SK-N-MC (cell line): ENCODE measurements at regions not wholly inside any gene's neighbourhood (a gene's known extent, or its start where the extent isn't known, plus 50 kb on each side); places are given as distances from the start of the nearest gene placed in this dataset.

ENCODE experiments used
- DNase-seq: peaks from one replicate; pipeline ENCODE4 v3.0.0-alpha.2; 2011; ENCODE audit warnings: low read depth, low spot score
- H3K27ac ChIP-seq: fragments of 200-600 bp; sonication (generic); 2 replicates; pipeline ENCODE4 v1.5.1; 2016; ENCODE audit warnings: mixed run types
- H3K36me3 ChIP-seq: fragments of 200-600 bp; sonication (generic); 2 replicates; pipeline ENCODE4 v1.6.1; 2017; ENCODE audit warnings: antibody characterized with exemption, low read length, mixed read lengths; ENCODE audit not compliant: insufficient read depth
- H3K4me3 ChIP-seq: fragments of 200-600 bp; sonication (generic); 2 replicates; pipeline ENCODE4 v1.5.1; 2016
- H3K9ac ChIP-seq: fragments of 200-600 bp; sonication (generic); 2 replicates; pipeline ENCODE4 v1.8.0; 2017; ENCODE audit warnings: mixed run types, mixed read lengths; ENCODE audit not compliant: insufficient read length
- H3K9me3 ChIP-seq: fragments of 200-600 bp; sonication (generic); 2 replicates; pipeline ENCODE4 v1.6.1; 2017; ENCODE audit warnings: low read depth, mild to moderate bottlenecking, antibody characterized with exemption, low read length, moderate library complexity, mixed read lengths
- EZH2 ChIP-seq: fragments of 200-600 bp; sonication (generic); IDR thresholded peaks from one replicate; pipeline ENCODE4 v1.6.1; 2017; ENCODE audit warnings: antibody characterized with exemption
- FOXP2 ChIP-seq: optimal IDR thresholded peaks from 2 replicates; pipeline ENCODE3; 2011; ENCODE audit warnings: mild to moderate bottlenecking, moderate library complexity; ENCODE audit not compliant: insufficient read depth; ENCODE audit errors: extremely low read length, control extremely low read depth
- POLR2AphosphoS5 ChIP-seq: IDR thresholded peaks from 2 replicates; pipeline ENCODE4 v1.6.1; 2012; ENCODE audit warnings: mild to moderate bottlenecking, low read depth, low read length, borderline replicate concordance

- Histone ChIP-seq H3K9ac (no peak overlapping the region), H3K4me3 (no peak overlapping the region), H3K27ac (no peak overlapping the region), H3K9me3 (no peaks in the 10 kb centered on the region), H3K36me3 (no peaks in the 10 kb centered on the region)
- no peak for DNase-seq
- no peak for TF ChIP-seq EZH2
- TF ChIP-seq POLR2AphosphoS5 = no peak
- no peak for TF ChIP-seq FOXP2
Observed at GRCh38 chr4:136863756-136864155, 668.5 kb downstream of the PCDH18 start.

GRCh38 chr4:136862653-136863052, 669.6 kb downstream of the PCDH18 start:
- Histone ChIP-seq H3K9ac (no peak overlapping the region), H3K27ac (no peak overlapping the region), H3K9me3 (no peaks in the 10 kb centered on the region), H3K4me3 (no peak overlapping the region), H3K36me3 (no peaks in the 10 kb centered on the region)
- TF ChIP-seq FOXP2 (no peak), POLR2AphosphoS5 (no peak), EZH2 (no peak)
- DNase-seq = no peak

- TF ChIP-seq POLR2AphosphoS5 (no peak), EZH2 (no peak), FOXP2 (no peak)
- no peaks in the 10 kb centered on the region for H3K9me3 ChIP-seq
- no peaks in the 10 kb centered on the region for H3K36me3 ChIP-seq
- DNase-seq = no peak
- no peak overlapping the region for H3K9ac ChIP-seq
- no peak overlapping the region for H3K27ac ChIP-seq
- no peak overlapping the region for H3K4me3 ChIP-seq
Observed at GRCh38 chr4:136861091-136861490, 671.2 kb downstream of the PCDH18 start.

- TF ChIP-seq POLR2AphosphoS5 = no peak
- TF ChIP-seq FOXP2 = no peak
- TF ChIP-seq EZH2 = no peak
- Histone ChIP-seq H3K9me3 (no peaks in the 10 kb centered on the region), H3K4me3 (no peak overlapping the region), H3K9ac (no peak overlapping the region), H3K27ac (no peak overlapping the region), H3K36me3 (no peaks in the 10 kb centered on the region)
- no peak for DNase-seq
Observed at GRCh38 chr4:136858903-136859302, 673.4 kb downstream of the PCDH18 start.

- Histone ChIP-seq H3K27ac (no peak overlapping the region), H3K9me3 (no peaks in the 10 kb centered on the region), H3K36me3 (no peaks in the 10 kb centered on the region), H3K4me3 (no peak overlapping the region), H3K9ac (no peak overlapping the region)
- TF ChIP-seq POLR2AphosphoS5 (no peak), FOXP2 (no peak), EZH2 (no peak)
- no peak for DNase-seq
Observed at GRCh38 chr4:136855886-136856285, 676.4 kb downstream of the PCDH18 start.

- DNase-seq = no peak
Observed at GRCh38 chr4:136850446-136850845, 681.8 kb downstream of the PCDH18 start.

GRCh38 chr4:136847881-136848621, 684.2 kb downstream of the PCDH18 start:
- Histone ChIP-seq H3K9me3 (no peaks in the 10 kb centered on the region), H3K27ac (no peak overlapping the region), H3K36me3 (no peaks in the 10 kb centered on the region), H3K4me3 (no peak overlapping the region), H3K9ac (no peak overlapping the region)
- no peak for TF ChIP-seq FOXP2
- no peak for TF ChIP-seq POLR2AphosphoS5
- no peak for TF ChIP-seq EZH2
- no peak for DNase-seq

More at GRCh38 chr4:136850446-136850845, 681.8 kb downstream of the PCDH18 start:
- no peak overlapping the region for H3K27ac ChIP-seq
- no peak for TF ChIP-seq POLR2AphosphoS5
- no peak for TF ChIP-seq FOXP2
- no peak for TF ChIP-seq EZH2
- no peak overlapping the region for H3K9ac ChIP-seq
- H3K4me3 ChIP-seq = no peak overlapping the region
- H3K36me3 ChIP-seq = no peaks in the 10 kb centered on the region
- no peaks in the 10 kb centered on the region for H3K9me3 ChIP-seq

- TF ChIP-seq FOXP2 (no peak), POLR2AphosphoS5 (no peak)
- Histone ChIP-seq H3K27ac (no peak overlapping the region), H3K4me3 (no peak overlapping the region), H3K36me3 (no peaks in the 10 kb centered on the region), H3K9ac (no peak overlapping the region), H3K9me3 (no peaks in the 10 kb centered on the region)
- DNase-seq = no peak
Observed at GRCh38 chr4:136841526-136841925, 690.8 kb downstream of the PCDH18 start.

GRCh38 chr4:136838607-136839006, 693.7 kb downstream of the PCDH18 start:
- Histone ChIP-seq H3K9ac (no peak overlapping the region), H3K27ac (no peak overlapping the region), H3K9me3 (no peaks in the 10 kb centered on the region), H3K4me3 (no peak overlapping the region), H3K36me3 (no peaks in the 10 kb centered on the region)
- DNase-seq = no peak
- TF ChIP-seq EZH2 = no peak
- no peak for TF ChIP-seq FOXP2
- TF ChIP-seq POLR2AphosphoS5 = no peak
